CD14-positive monocyte (primary cell): ENCODE measurements at regions not wholly inside any gene's neighbourhood (a gene's known extent, or its start where the extent isn't known, plus 50 kb on each side); places are given as distances from the start of the nearest gene placed in this dataset.

Experiments
- DNase-seq, 3 donors: peaks; one replicate each; pipeline ENCODE4 v3.0.0-alpha.2; 2011 to 2022
- H2AFZ ChIP-seq: 2 replicates; pipeline ENCODE4 v1.6.0; 2012; ENCODE audit warnings: mild to moderate bottlenecking, low read depth, low read length, inconsistent platforms; ENCODE audit not compliant: insufficient read depth, poor library complexity, severe bottlenecking
- H3K27ac ChIP-seq, 2 donors: 1 replicate in 1 of 2; 2 replicates in 1 of 2; pipeline ENCODE4 v1.5.1; 2012 to 2013; ENCODE audit warnings: low read length in 2 of 2, control low read depth in 1 of 2, inconsistent platforms in 1 of 2, low read depth in 1 of 2, mild to moderate bottlenecking in 1 of 2
- H3K27me3 ChIP-seq, 2 donors: one replicate each; pipeline versions ENCODE4 v1.6.0 to v1.6.1; 2011 to 2013; ENCODE audit warnings: low read length in 2 of 2; ENCODE audit not compliant: control insufficient read depth in 2 of 2, insufficient read depth in 2 of 2
- H3K36me3 ChIP-seq, 2 donors: replicated peaks in 1 of 2; 1 replicate in 1 of 2; 2 replicates in 1 of 2; pipeline versions ENCODE4 v1.5.1 to v1.6.1; 2012 to 2013; ENCODE audit warnings: low read length in 2 of 2, control low read depth in 1 of 2, inconsistent platforms in 1 of 2, mild to moderate bottlenecking in 1 of 2; ENCODE audit not compliant: insufficient read depth in 2 of 2, control insufficient read depth in 1 of 2
- H3K4me1 ChIP-seq, 2 donors: 1 replicate in 1 of 2; 2 replicates in 1 of 2; pipeline versions ENCODE4 v1.5.1 to v1.6.1; 2012 to 2013; ENCODE audit warnings: low read length in 2 of 2, control low read depth in 1 of 2, inconsistent platforms in 1 of 2, mild to moderate bottlenecking in 1 of 2, moderate library complexity in 1 of 2; ENCODE audit not compliant: insufficient read depth in 2 of 2, control insufficient read depth in 1 of 2
- H3K4me2 ChIP-seq: replicated peaks from 2 replicates; pipeline ENCODE3; 2012; ENCODE audit warnings: low read length, moderate library complexity, mild to moderate bottlenecking; ENCODE audit not compliant: poor library complexity, severe bottlenecking; ENCODE audit errors: extremely low read depth
- H3K4me3 ChIP-seq, 3 experiments: fragments of 200-600 bp in 1 of 3; sonication (generic) in 1 of 3; replicated peaks in 1 of 3; 1 replicate in 2 of 3; 2 replicates in 1 of 3; pipeline ENCODE4 v1.5.1; 2011 to 2013; ENCODE audit warnings: low read length in 3 of 3, mild to moderate bottlenecking in 3 of 3, control low read depth in 2 of 3, low read depth in 2 of 3, inconsistent platforms in 1 of 3, moderate library complexity in 1 of 3
- H3K79me2 ChIP-seq: 2 replicates; pipeline ENCODE4 v1.6.0; 2012; ENCODE audit warnings: mild to moderate bottlenecking, control low read depth, inconsistent platforms, low read length, moderate library complexity; ENCODE audit not compliant: insufficient read depth
- H3K9ac ChIP-seq: 2 replicates; pipeline ENCODE4 v1.6.0; 2017; ENCODE audit warnings: low read length, mild to moderate bottlenecking; ENCODE audit not compliant: insufficient read depth, poor library complexity, severe bottlenecking
- H3K9me3 ChIP-seq, 2 donors: replicated peaks in 1 of 2; 1 replicate in 1 of 2; 2 replicates in 1 of 2; pipeline versions ENCODE4 v1.5.1 to v1.6.1; 2012 to 2013; ENCODE audit warnings: low read length in 2 of 2, control low read depth in 1 of 2; ENCODE audit not compliant: control insufficient read depth in 1 of 2, insufficient read depth in 1 of 2
- H4K20me1 ChIP-seq: 2 replicates; pipeline ENCODE4 v1.6.0; 2012; ENCODE audit warnings: mild to moderate bottlenecking, low read length, control low read depth, moderate library complexity; ENCODE audit not compliant: insufficient read depth
- H3K27ac Mint-ChIP-seq, 7 donors: one replicate each; pipeline ENCODE4 v1.8.0; 2020; ENCODE audit warnings: mild to moderate bottlenecking in 7 of 7, mixed read lengths in 7 of 7, moderate library complexity in 6 of 7, inconsistent platforms in 2 of 7
- H3K27me3 Mint-ChIP-seq, 3 donors: one replicate each; pipeline ENCODE4 v1.8.0; 2021 to 2022; ENCODE audit warnings: low read depth in 3 of 3, mild to moderate bottlenecking in 3 of 3, mixed read lengths in 3 of 3, moderate library complexity in 3 of 3, inconsistent platforms in 1 of 3
- H3K36me3 Mint-ChIP-seq, 2 donors: one replicate each; pipeline ENCODE4 v1.8.0; 2020; ENCODE audit warnings: mixed read lengths in 2 of 2, inconsistent platforms in 1 of 2, mild to moderate bottlenecking in 1 of 2
- H3K4me1 Mint-ChIP-seq: one replicate; pipeline ENCODE4 v1.8.0; 2020; ENCODE audit warnings: mild to moderate bottlenecking, mixed read lengths
- H3K4me3 Mint-ChIP-seq, 2 donors: one replicate each; pipeline ENCODE4 v1.8.0; 2020; ENCODE audit warnings: mild to moderate bottlenecking in 2 of 2, mixed read lengths in 2 of 2, moderate library complexity in 1 of 2
- H3K9me3 Mint-ChIP-seq, 7 donors: one replicate each; pipeline ENCODE4 v1.8.0; 2020 to 2022; ENCODE audit warnings: mixed read lengths in 7 of 7, mild to moderate bottlenecking in 6 of 7, moderate library complexity in 6 of 7, inconsistent platforms in 2 of 7
- CTCF ChIP-seq: fragments of 200-600 bp; IDR thresholded peaks from one replicate; pipeline ENCODE4 v1.8.0; 2022; ENCODE audit warnings: antibody characterized with exemption, mild to moderate bottlenecking
- WGBS: methylation state at CpG from one replicate; pipeline ENCODE4 v1.1.5; 2013; ENCODE audit warnings: missing lambda C conversion rate; ENCODE audit not compliant: insufficient coverage; 5-methylcytosine and 5-hydroxymethylcytosine counted together
- intact Hi-C, 2 donors: fragments of 100-400 bp; cut with micrococcal nuclease; formaldehyde crosslinking; loops; one replicate each; pipeline versions ENCODE4 v1.15.0 to v1.15.1; 2023

DNA sequence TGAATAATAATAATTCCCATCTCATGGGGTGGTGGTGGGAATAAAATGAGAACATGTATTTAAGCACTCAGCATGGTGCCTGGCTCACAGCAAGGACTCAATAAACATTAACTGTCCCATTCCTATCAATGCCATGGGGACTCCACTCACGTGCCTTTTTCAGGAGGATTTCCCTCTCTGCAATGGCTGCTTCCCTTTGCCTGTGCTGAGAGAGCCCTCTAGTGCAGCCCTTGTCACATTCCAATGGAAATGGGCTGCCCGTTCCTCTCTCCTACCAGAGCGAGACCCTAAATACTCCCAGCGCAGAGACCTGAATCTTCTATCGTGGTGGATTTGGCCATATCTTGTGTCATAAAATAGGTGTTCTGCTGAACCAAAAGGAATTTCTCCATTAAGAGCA lies 621.5 kb upstream of the B3GAT1 start:
- no peak overlapping the region for H3K27ac ChIP-seq
- no peaks in the 10 kb centered on the region for H3K4me1 Mint-ChIP-seq
- no peak overlapping the region for H3K9ac ChIP-seq
- no peaks in the 10 kb centered on the region for H3K36me3 ChIP-seq
- H3K36me3 Mint-ChIP-seq, result no peaks in the 10 kb centered on the region
- H3K9me3 ChIP-seq, result peaks cover 0 to 5% of the 10 kb centered on the region in 2 donors
- H3K79me2 ChIP-seq, result no peaks in the 10 kb centered on the region
- H3K27me3 Mint-ChIP-seq, result peaks cover 0 to 2% (median 1%) of the 10 kb centered on the region in 3 donors
- no peak overlapping the region for H3K4me2 ChIP-seq
- intact Hi-C loops, result no loop called here
- H3K27ac Mint-ChIP-seq, result no peak overlapping the region
- DNase-seq, result no peak
- no peaks in the 10 kb centered on the region for H3K27me3 ChIP-seq
- no peak overlapping the region for H3K4me3 Mint-ChIP-seq
- H3K4me1 ChIP-seq, result no peaks in the 10 kb centered on the region
- no peak overlapping the region for H2AFZ ChIP-seq
- H3K9me3 Mint-ChIP-seq, result peaks cover 2 to 7% (median 2%) of the 10 kb centered on the region in 7 donors
- no peak overlapping the region for H3K4me3 ChIP-seq
- TF ChIP-seq CTCF, result no peak
- H4K20me1 ChIP-seq, result no peaks in the 10 kb centered on the region
- WGBS, result 17% methylated on average over 1 of the region's 5 CpGs

GRCh38 chr11:135031205-135031989 lies 619.4 kb upstream of the B3GAT1 start:
- Histone ChIP-seq H3K9ac (no peak overlapping the region), H2AFZ (no peak overlapping the region), H3K9me3 (no peaks in the 10 kb centered on the region), H3K4me1 (no peaks in the 10 kb centered on the region), H3K27ac (no peak overlapping the region), H3K79me2 (no peaks in the 10 kb centered on the region), H3K4me3 (no peak overlapping the region), H3K27me3 (no peaks in the 10 kb centered on the region), H3K4me2 (no peak overlapping the region), H3K36me3 (no peaks in the 10 kb centered on the region), H4K20me1 (no peaks in the 10 kb centered on the region)
- no peak for DNase-seq
- Mint-ChIP-seq H3K4me3 (no peak overlapping the region), H3K27me3 (peaks cover 0 to 2% (median 1%) of the 10 kb centered on the region in 3 donors), H3K27ac (no peak overlapping the region), H3K4me1 (no peaks in the 10 kb centered on the region), H3K36me3 (no peaks in the 10 kb centered on the region), H3K9me3 (peaks cover 0 to 4% (median 1%) of the 10 kb centered on the region in 7 donors)
- WGBS, result 86% methylated on average over 3 of the region's 8 CpGs
- intact Hi-C loops, result no loop called here
- TF ChIP-seq CTCF, result no peak
